ENCODE measurements at regions not wholly inside any gene's neighbourhood (a gene's known extent, or its start where the extent isn't known, plus 50 kb on each side); places are given as distances from the start of the nearest gene placed in this dataset.
"Not testable (repeated sequence)": the region's sequence is repeated elsewhere in the genome, so short reads cannot be mapped to it uniquely, and the experiment has no call there.

DNA sequence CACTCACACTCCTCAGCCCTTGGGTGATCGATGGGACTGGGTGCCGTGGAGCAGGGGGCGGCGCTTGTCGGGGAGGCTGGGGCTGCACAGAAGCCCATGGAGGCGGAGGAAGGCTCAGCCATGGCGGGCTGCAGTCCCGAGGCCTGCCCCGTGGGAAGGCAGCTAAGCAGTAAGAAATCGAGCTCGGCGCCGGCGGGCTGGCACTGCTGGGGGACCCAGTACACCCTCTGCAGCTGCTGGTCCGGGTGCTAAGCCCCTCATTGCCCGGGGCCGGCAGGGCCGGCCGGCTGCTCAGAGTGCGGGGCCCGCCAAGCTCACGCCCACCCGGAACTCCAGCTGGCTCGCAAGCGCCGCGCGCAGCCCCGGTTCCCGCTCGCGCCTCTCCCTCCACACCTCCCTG lies 942.6 kb downstream of the C4orf33 start:
- in situ Hi-C loops (cut with HindIII; ENCODE audit: low pct_unique_long_range_greater_than_20kb, low sequenced_read_pairs); DNase-seq (ENCODE audit: low read depth): not testable (repeated sequence)

- DNase-seq (ENCODE audit: low read depth), result peak; percentile 84
- in situ Hi-C loops (cut with HindIII; ENCODE audit: low pct_unique_long_range_greater_than_20kb, low sequenced_read_pairs), result no loop called here
Measured at GRCh38 chr4:130043732-130044160, 947.8 kb downstream of the C4orf33 start.

GRCh38 chr4:130044788-130045531 lies 949.0 kb downstream of the C4orf33 start:
- in situ Hi-C loops (cut with HindIII; ENCODE audit: low pct_unique_long_range_greater_than_20kb, low sequenced_read_pairs), result no loop called here
- DNase-seq (ENCODE audit: low read depth), result no peak

- in situ Hi-C loops (cut with HindIII; ENCODE audit: low pct_unique_long_range_greater_than_20kb, low sequenced_read_pairs), result no loop called here
- DNase-seq (ENCODE audit: low read depth), result no peak
Measured at GRCh38 chr4:130053723-130054122, 957.8 kb downstream of the C4orf33 start.

DNA sequence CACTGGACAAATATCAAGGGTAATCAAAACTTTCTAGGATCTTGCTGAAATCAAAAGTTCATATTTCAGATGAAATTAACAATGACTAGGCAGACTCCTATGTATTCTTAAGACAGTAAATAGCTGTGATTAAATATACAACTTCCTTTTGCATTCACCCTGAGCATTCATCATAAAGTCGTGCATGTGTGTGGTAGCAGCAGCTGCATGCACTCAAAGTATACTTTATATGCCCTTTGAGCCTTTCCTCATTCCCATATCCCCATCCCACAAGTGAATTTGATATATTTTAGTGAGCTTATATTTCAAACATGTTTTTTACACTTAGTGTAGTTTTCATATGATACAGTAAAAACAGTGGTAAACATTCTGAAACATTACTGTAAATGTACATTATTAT lies 959.0 kb downstream of the C4orf33 start:
- DNase-seq (ENCODE audit: low read depth), result no peak
- in situ Hi-C loops (cut with HindIII; ENCODE audit: low pct_unique_long_range_greater_than_20kb, low sequenced_read_pairs), result no loop called here

DNA sequence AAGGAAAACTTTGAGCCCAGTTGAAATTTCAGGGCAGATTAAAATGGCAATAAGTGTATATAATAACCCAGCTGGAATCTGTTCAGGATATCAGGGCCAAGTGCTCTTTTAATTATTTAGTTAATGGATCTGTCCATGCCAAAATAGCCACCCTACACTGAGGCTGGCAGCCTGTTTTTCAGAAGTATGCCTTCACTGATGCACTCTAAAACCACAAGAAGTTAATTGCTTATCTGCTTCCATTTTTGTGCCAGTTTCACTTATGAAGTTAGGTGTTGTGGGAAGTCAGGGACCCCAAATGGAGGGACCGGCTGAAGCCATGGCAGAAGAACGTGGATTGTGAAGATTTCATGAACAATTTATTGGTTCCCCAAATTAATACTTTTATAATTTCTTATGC lies 960.3 kb downstream of the C4orf33 start:
- in situ Hi-C loops (cut with HindIII; ENCODE audit: low pct_unique_long_range_greater_than_20kb, low sequenced_read_pairs), result no loop called here

DNA sequence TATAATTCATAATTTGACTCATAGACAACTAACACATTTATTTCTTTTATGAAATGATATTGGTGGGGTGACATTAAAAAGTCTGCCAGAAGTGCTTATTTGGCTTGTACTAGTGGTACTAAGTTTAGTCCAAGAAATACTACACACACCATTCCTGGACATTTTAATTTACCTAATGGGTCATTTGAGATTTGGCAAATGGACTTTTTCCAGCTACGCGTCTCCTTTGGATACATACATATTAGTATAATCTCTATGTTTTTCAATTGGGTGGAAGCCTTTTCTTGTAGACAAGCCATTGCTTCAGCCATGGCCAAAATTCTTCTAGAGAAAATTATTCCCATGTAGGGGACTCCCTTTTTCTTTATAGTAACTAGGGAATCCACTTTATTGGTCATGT lies 968.5 kb downstream of the C4orf33 start:
- in situ Hi-C loops (cut with HindIII; ENCODE audit: low pct_unique_long_range_greater_than_20kb, low sequenced_read_pairs), result no loop called here
- DNase-seq (ENCODE audit: low read depth), result no peak

More for the DNA sequence above, 960.3 kb downstream of the C4orf33 start:
- no peak for DNase-seq (ENCODE audit: low read depth)

- DNase-seq (ENCODE audit: low read depth), result no peak
- in situ Hi-C loops (cut with HindIII; ENCODE audit: low pct_unique_long_range_greater_than_20kb, low sequenced_read_pairs), result no loop called here
Measured at GRCh38 chr4:130067419-130067818, 971.5 kb downstream of the C4orf33 start.

- in situ Hi-C loops (cut with HindIII; ENCODE audit: low pct_unique_long_range_greater_than_20kb, low sequenced_read_pairs), result no loop called here
- no peak for DNase-seq (ENCODE audit: low read depth)
Measured at GRCh38 chr4:130068072-130068471, 972.1 kb downstream of the C4orf33 start.

- no peak for DNase-seq (ENCODE audit: low read depth)
- in situ Hi-C loops (cut with HindIII; ENCODE audit: low pct_unique_long_range_greater_than_20kb, low sequenced_read_pairs), result no loop called here
Measured at GRCh38 chr4:130071746-130072145, 975.8 kb downstream of the C4orf33 start.

DNA sequence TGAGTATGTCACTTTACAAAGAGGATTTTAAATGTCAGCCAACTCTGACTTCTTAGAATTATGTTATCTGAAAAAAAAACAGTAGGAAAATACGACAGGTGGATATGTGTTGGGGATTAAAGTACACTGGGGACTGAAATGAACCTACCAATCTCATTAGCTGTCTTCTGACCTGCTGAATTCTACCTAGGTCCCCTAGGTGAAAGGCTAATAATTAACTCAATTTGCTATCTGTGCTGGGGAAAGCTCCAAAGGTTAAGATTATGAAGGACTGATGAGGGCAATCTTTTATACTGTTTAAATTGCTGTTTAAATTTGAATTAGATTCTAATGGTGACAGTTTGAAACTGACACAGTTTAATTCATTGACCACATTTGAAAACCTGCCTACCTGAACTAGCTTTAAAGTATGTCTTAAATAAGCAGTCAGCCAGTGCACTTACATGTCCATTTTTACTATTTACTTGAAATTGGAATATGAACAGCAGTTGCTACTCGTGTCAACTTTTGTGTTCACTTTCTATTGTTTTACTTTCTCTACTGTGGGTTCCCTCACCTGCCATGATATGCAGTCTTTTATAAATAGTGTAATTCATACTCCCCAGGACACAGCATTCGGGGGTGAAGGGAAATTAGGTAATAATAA lies 977.3 kb downstream of the C4orf33 start:
- in situ Hi-C loops (cut with HindIII; ENCODE audit: low pct_unique_long_range_greater_than_20kb, low sequenced_read_pairs), result no loop called here
- no peak for DNase-seq (ENCODE audit: low read depth)

DNA sequence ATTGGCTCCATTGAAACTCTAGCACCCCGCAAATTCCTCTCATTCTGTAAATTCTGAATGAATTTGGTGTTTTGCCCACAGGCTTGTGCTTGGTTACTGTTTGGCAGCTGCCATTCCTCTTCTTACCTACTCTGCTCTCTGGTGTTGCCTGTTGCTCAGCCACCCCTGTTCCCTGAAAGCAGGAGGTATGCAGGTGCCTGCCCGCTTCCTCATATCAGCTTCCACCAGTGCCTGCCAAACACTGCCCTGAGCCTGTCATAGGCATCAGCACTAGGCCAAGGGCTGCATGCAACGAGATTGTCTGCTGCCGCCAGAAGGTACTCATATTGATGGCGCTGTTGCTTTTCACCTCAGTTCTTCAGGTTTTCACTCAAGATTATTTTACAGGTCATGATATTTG lies 978.1 kb downstream of the C4orf33 start:
- in situ Hi-C loops (cut with HindIII; ENCODE audit: low pct_unique_long_range_greater_than_20kb, low sequenced_read_pairs), result no loop called here
- DNase-seq (ENCODE audit: low read depth), result no peak

GRCh38 chr4:130077275-130077674 lies 981.3 kb downstream of the C4orf33 start:
- in situ Hi-C loops (cut with HindIII; ENCODE audit: low pct_unique_long_range_greater_than_20kb, low sequenced_read_pairs), result no loop called here
- peak; percentile 61 for DNase-seq (ENCODE audit: low read depth)

GRCh38 chr4:130079027-130079426 lies 983.1 kb downstream of the C4orf33 start:
- in situ Hi-C loops (cut with HindIII; ENCODE audit: low pct_unique_long_range_greater_than_20kb, low sequenced_read_pairs); DNase-seq (ENCODE audit: low read depth): not testable (repeated sequence)

GRCh38 chr4:130080872-130081451 lies 985.0 kb downstream of the C4orf33 start:
- in situ Hi-C loops (cut with HindIII; ENCODE audit: low pct_unique_long_range_greater_than_20kb, low sequenced_read_pairs), result no loop called here
- no peak for DNase-seq (ENCODE audit: low read depth)

- no peak for DNase-seq (ENCODE audit: low read depth)
Measured at GRCh38 chr4:130090427-130090826, 994.5 kb downstream of the C4orf33 start.

DNA sequence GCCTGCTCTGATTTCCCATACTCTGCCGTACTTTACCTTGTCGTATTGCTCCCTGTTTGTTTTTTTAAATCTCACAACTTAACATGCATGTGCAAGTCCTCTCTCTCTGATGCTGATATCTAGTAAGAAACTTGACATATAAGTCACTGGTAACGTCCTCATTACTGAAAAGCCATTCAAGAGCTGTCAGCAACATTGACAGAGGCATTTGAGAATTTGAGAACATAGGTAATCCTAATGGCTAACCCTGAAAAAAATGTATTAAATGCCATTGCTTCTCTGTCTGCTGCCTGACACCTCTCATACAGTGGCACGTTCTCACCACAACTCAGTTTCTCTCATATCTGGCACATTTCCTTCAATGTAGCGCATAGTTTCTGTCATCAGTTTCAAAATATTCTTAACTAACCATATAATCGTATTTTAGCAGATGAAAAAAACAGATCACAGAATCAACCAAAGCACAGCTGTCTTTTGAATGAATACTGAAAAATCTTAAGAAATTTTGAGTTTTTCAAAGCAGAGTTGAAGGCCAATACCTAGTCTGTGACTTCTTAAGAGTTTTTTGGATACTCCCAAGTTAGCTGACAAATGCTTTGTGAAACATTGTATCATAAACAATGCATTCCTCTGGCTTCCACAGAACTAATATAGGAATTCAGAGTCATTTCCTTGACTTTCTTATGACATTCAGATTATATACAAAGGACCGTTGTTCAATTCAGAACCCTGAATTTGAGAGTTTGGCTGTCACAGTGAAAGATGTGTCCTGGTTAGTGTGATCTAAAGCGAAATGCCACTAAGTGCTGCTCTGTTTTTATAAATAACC lies 996.4 kb downstream of the C4orf33 start:
- DNase-seq (ENCODE audit: low read depth), result no peak
- in situ Hi-C loops (cut with HindIII; ENCODE audit: low pct_unique_long_range_greater_than_20kb, low sequenced_read_pairs), result no loop called here

More at GRCh38 chr4:130090427-130090826, 994.5 kb downstream of the C4orf33 start:
- in situ Hi-C loops (cut with HindIII; ENCODE audit: low pct_unique_long_range_greater_than_20kb, low sequenced_read_pairs), result no loop called here

DNA sequence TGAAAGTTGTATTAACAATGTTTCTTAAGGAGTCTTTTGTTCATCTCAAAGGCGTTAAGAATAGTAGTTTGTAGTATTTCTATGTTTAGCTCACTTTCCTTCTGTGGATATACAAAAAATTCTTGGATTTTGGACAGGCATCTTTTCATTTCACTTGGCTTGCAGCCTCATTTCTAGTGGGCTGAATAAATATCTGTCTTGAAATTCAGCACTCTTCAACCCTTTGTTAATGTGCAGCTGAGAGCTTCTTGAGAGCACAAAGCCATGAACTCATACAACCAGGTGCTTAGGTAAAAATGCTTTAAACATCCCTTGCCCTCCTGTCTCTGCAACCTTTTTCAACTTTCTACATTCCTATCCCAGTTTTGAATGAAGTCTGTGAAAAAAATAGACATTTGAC lies 1003.2 kb downstream of the C4orf33 start:
- DNase-seq (ENCODE audit: low read depth), result no peak
- in situ Hi-C loops (cut with HindIII; ENCODE audit: low pct_unique_long_range_greater_than_20kb, low sequenced_read_pairs), result no loop called here

DNA sequence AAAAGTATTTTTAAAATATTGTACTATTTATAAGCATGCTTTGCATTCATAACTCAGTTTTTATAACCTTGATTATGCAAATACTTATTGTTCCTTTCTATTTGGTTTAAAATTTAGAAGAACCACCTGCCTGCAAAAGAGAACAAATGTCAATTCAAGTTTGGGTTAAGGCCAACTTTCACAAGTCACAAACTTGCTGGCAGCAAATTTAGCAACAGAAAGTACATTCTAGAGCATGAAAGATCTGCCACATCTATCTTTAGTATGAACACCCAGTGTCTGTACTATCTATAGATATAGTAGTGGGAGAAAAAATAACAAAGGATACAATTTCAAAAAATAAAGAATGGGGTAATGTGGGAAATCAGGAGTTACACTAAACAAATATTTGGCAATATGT lies 1014.2 kb downstream of the C4orf33 start:
- in situ Hi-C loops (cut with HindIII; ENCODE audit: low pct_unique_long_range_greater_than_20kb, low sequenced_read_pairs), result no loop called here
- no peak for DNase-seq (ENCODE audit: low read depth)
